HTR-8/SVneo (cell line): ENCODE measurements at regions not wholly inside any gene's neighbourhood (a gene's known extent, or its start where the extent isn't known, plus 50 kb on each side); places are given as distances from the start of the nearest gene placed in this dataset.

Experiments
- DNase-seq: peaks from one replicate; pipeline ENCODE4 v3.0.0; 2011; ENCODE audit warnings: low spot score, mixed read lengths; ENCODE audit not compliant: insufficient read length
- FAIRE-seq: peaks from 2 replicates; lab custom pipeline; 2011; peaks lifted over from hg19 to GRCh38; lab: Jason Lieb, UNC

- no peak for DNase-seq
- no peak for FAIRE-seq
Measured at GRCh38 chr13:30128591-30128990, 178.8 kb downstream of the KATNAL1 start.

- DNase-seq (no peak), FAIRE-seq (no peak)
Measured at GRCh38 chr13:30128095-30128494, 179.3 kb downstream of the KATNAL1 start.

GRCh38 chr13:30126903-30127428 lies 180.4 kb downstream of the KATNAL1 start:
- DNase-seq (no peak), FAIRE-seq (no peak)

- DNase-seq (no peak), FAIRE-seq (no peak)
Measured at GRCh38 chr13:30125422-30126073, 181.8 kb downstream of the KATNAL1 start.

- FAIRE-seq, result no peak
Measured at GRCh38 chr13:30124131-30124768, 183.1 kb downstream of the KATNAL1 start.

GRCh38 chr13:30123575-30123974 lies 183.8 kb downstream of the KATNAL1 start:
- DNase-seq, result no peak
- FAIRE-seq, result no peak

More at GRCh38 chr13:30124131-30124768, 183.1 kb downstream of the KATNAL1 start:
- no peak for DNase-seq

GRCh38 chr13:30121666-30122065 lies 185.7 kb downstream of the KATNAL1 start:
- no peak for DNase-seq
- FAIRE-seq, result no peak

GRCh38 chr13:30121244-30121643 lies 186.1 kb downstream of the KATNAL1 start:
- FAIRE-seq, result no peak
- DNase-seq, result no peak

- DNase-seq (no peak), FAIRE-seq (no peak)
Measured at GRCh38 chr13:30120133-30120822, 187.1 kb downstream of the KATNAL1 start.

GRCh38 chr13:30119476-30119875 lies 187.9 kb downstream of the KATNAL1 start:
- DNase-seq (peak; percentile 31), FAIRE-seq (no peak)

- no peak for DNase-seq
- no peak for FAIRE-seq
Measured at GRCh38 chr13:30116379-30116778, 191.0 kb downstream of the KATNAL1 start.

GRCh38 chr13:30115257-30115600 lies 192.1 kb downstream of the KATNAL1 start:
- no peak for FAIRE-seq
- no peak for DNase-seq

- DNase-seq (peak; percentile 72), FAIRE-seq (peak; percentile 20)
Measured at GRCh38 chr13:30114571-30115256, 192.6 kb downstream of the KATNAL1 start.

GRCh38 chr13:30113983-30114570 lies 193.3 kb downstream of the KATNAL1 start:
- FAIRE-seq (no peak), DNase-seq (no peak)

GRCh38 chr13:30113551-30113950 lies 193.8 kb downstream of the KATNAL1 start:
- FAIRE-seq (no peak), DNase-seq (no peak)

GRCh38 chr13:30112602-30113435 lies 194.5 kb downstream of the KATNAL1 start:
- DNase-seq (peak; percentile 67), FAIRE-seq (no peak)

- no peak for FAIRE-seq
- DNase-seq, result no peak
Measured at GRCh38 chr13:30111810-30112209, 195.5 kb downstream of the KATNAL1 start.

GRCh38 chr13:30110301-30111070 lies 196.9 kb downstream of the KATNAL1 start:
- no peak for DNase-seq
- FAIRE-seq, result no peak
